Spleen (tissue), 11 donors: ENCODE measurements at regions not wholly inside any gene's neighbourhood (a gene's known extent, or its start where the extent isn't known, plus 50 kb on each side); places are given as distances from the start of the nearest gene placed in this dataset.

Experiments used
- DNase-seq: peaks from one replicate; pipeline ENCODE4 v3.0.0-alpha.2; 2020
- H3K27ac ChIP-seq, 8 donors: fragments of 200-600 bp; sonication (generic) in 7 of 8; 1 replicate in 4 of 8; 2 replicates in 4 of 8; pipeline versions ENCODE4 v1.5.0 to v1.8.0; 2016 to 2021; ENCODE audit warnings: inconsistent platforms in 4 of 8, mild to moderate bottlenecking in 4 of 8, moderate library complexity in 1 of 8
- H3K27me3 ChIP-seq, 7 donors: fragments of 200-600 bp; sonication (generic) in 6 of 7; replicated peaks in 1 of 7; 1 replicate in 4 of 7; 2 replicates in 3 of 7; pipeline versions ENCODE4 v1.5.0 to v1.8.0; 2016 to 2021; ENCODE audit warnings: inconsistent platforms in 3 of 7, mild to moderate bottlenecking in 1 of 7
- H3K36me3 ChIP-seq, 6 donors: fragments of 200-600 bp; sonication (generic) in 5 of 6; 1 replicate in 4 of 6; 2 replicates in 2 of 6; pipeline versions ENCODE4 v1.5.0 to v1.8.0; 2016 to 2021; ENCODE audit warnings: inconsistent platforms in 2 of 6
- H3K4me1 ChIP-seq, 6 donors: fragments of 200-600 bp; sonication (generic) in 5 of 6; 1 replicate in 3 of 6; 2 replicates in 3 of 6; pipeline versions ENCODE4 v1.5.0 to v1.8.0; 2016 to 2021; ENCODE audit warnings: inconsistent platforms in 3 of 6
- H3K4me3 ChIP-seq, 8 donors: fragments of 200-600 bp; sonication (generic) in 7 of 8; 1 replicate in 4 of 8; 2 replicates in 4 of 8; pipeline versions ENCODE4 v1.5.0 to v1.8.0; 2016 to 2021; ENCODE audit warnings: inconsistent platforms in 4 of 8, mild to moderate bottlenecking in 4 of 8, moderate library complexity in 2 of 8
- H3K9me3 ChIP-seq, 8 donors: fragments of 200-600 bp; sonication (generic) in 7 of 8; 1 replicate in 4 of 8; 2 replicates in 4 of 8; pipeline versions ENCODE4 v1.5.0 to v1.8.0; 2016 to 2021; ENCODE audit warnings: inconsistent platforms in 4 of 8
- CTCF ChIP-seq, 11 experiments: fragments of 200-600 bp in 7 of 11; fragments of 450-650 bp in 4 of 11; sonication (generic) in 4 of 11; IDR thresholded peaks in 8 of 11; conservative IDR thresholded peaks in 3 of 11; 1 replicate in 7 of 11; 2 replicates in 4 of 11; pipeline versions ENCODE4 v1.4.0 to v1.8.0; 2016 to 2021; ENCODE audit warnings: antibody characterized with exemption in 11 of 11, inconsistent platforms in 4 of 11, mild to moderate bottlenecking in 1 of 11
- POLR2A ChIP-seq, 3 donors: fragments of 450-650 bp; IDR thresholded peaks; one replicate each; pipeline ENCODE4 v1.5.1; 2017; ENCODE audit warnings: antibody characterized with exemption in 3 of 3, mild to moderate bottlenecking in 1 of 3
- POLR2AphosphoS5 ChIP-seq, 3 donors: sonication (generic); formaldehyde crosslinking; IDR thresholded peaks; one replicate each; pipeline ENCODE4 v1.5.1; 2017; ENCODE audit warnings: antibody characterized with exemption in 3 of 3
- WGBS, 5 donors: extraction: QIAGEN DNeasy Blood & Tissue Kit in 3 of 5; methylation state at CpG; one replicate each; pipeline versions ENCODE4 v1.1.5 to v1.1.7; 2013 to 2018; 5-methylcytosine and 5-hydroxymethylcytosine counted together
- intact Hi-C: fragments of 100-400 bp; cut with DNase I; formaldehyde crosslinking; loops from one replicate; pipeline ENCODE4 v1.15.0; 2023; ENCODE audit warnings: low total_unique reads
- donor health status: healthy with polysubstance abuse.
- donor health status: DM: no; HTN: no; CAD: no; lungs with moderate emphysema.
- donor health status: DM: no; HTN: no; CAD: no.
- donor health status: Bipolar disorder and iron deficiency.
- donor health status: healthy.
- donor health status: DM: no; HTN: no; CAD: no.
- donor health status: DM: yes; HTN: yes; CAD: no.

GRCh38 chr11:26014456-26015115 lies 317.3 kb upstream of the ANO3 start:
- H3K36me3 ChIP-seq, result no peaks in the 10 kb centered on the region
- H3K4me3 ChIP-seq, result no peak overlapping the region
- no peak for TF ChIP-seq POLR2A (IDR thresholded peaks at IDR 0.05)
- TF ChIP-seq POLR2AphosphoS5 (IDR thresholded peaks at IDR 0.05), result no peak
- no peak for TF ChIP-seq CTCF (IDR thresholded peaks at IDR 0.05 in 8 of 11, conservative IDR thresholded peaks at IDR 0.05 in 3 of 11)
- no peak for DNase-seq
- no peaks in the 10 kb centered on the region for H3K27me3 ChIP-seq
- H3K4me1 ChIP-seq, result no peaks in the 10 kb centered on the region
- intact Hi-C loops, result no loop called here
- no peak overlapping the region for H3K27ac ChIP-seq
- H3K9me3 ChIP-seq, result peaks cover 0 to 3% (median 0%) of the 10 kb centered on the region in 8 donors
- WGBS, 5 donors, result 82 to 94% (median 86%) methylated on average over 6 of the region's 6 CpGs

- 40 to 48% (median 47%) methylated on average over 1 of the region's 1 CpG for WGBS, 5 donors
- no peak for DNase-seq
- Histone ChIP-seq H3K9me3 (peaks cover 0 to 3% (median 0%) of the 10 kb centered on the region in 8 donors), H3K27ac (no peak overlapping the region), H3K36me3 (no peaks in the 10 kb centered on the region), H3K4me1 (no peaks in the 10 kb centered on the region), H3K4me3 (no peak overlapping the region), H3K27me3 (no peaks in the 10 kb centered on the region)
- intact Hi-C loops, result no loop called here
- TF ChIP-seq POLR2A (IDR thresholded peaks at IDR 0.05) (no peak), POLR2AphosphoS5 (IDR thresholded peaks at IDR 0.05) (no peak), CTCF (IDR thresholded peaks at IDR 0.05 in 8 of 11, conservative IDR thresholded peaks at IDR 0.05 in 3 of 11) (no peak)
Observed at GRCh38 chr11:26017322-26017860, 314.5 kb upstream of the ANO3 start.

- Histone ChIP-seq H3K4me1 (no peaks in the 10 kb centered on the region), H3K9me3 (peaks cover 0 to 3% (median 0%) of the 10 kb centered on the region in 8 donors), H3K27me3 (no peaks in the 10 kb centered on the region), H3K27ac (no peak overlapping the region), H3K4me3 (no peak overlapping the region), H3K36me3 (no peaks in the 10 kb centered on the region)
- intact Hi-C loops, result no loop called here
- no peak for TF ChIP-seq POLR2AphosphoS5 (IDR thresholded peaks at IDR 0.05)
- no peak for TF ChIP-seq POLR2A (IDR thresholded peaks at IDR 0.05)
- TF ChIP-seq CTCF (IDR thresholded peaks at IDR 0.05 in 8 of 11, conservative IDR thresholded peaks at IDR 0.05 in 3 of 11), result no peak
- 60 to 70% (median 64%) methylated on average over 2 of the region's 2 CpGs for WGBS, 5 donors
- no peak for DNase-seq
Observed at GRCh38 chr11:26017903-26018302, 314.0 kb upstream of the ANO3 start.

- intact Hi-C loops, result no loop called here
- Histone ChIP-seq H3K4me1 (no peaks in the 10 kb centered on the region), H3K4me3 (no peak overlapping the region), H3K9me3 (peaks cover 0 to 3% (median 0%) of the 10 kb centered on the region in 8 donors), H3K27me3 (no peaks in the 10 kb centered on the region), H3K36me3 (no peaks in the 10 kb centered on the region), H3K27ac (no peak overlapping the region)
- no peak for DNase-seq
- TF ChIP-seq POLR2AphosphoS5 (IDR thresholded peaks at IDR 0.05) (no peak), POLR2A (IDR thresholded peaks at IDR 0.05) (no peak), CTCF (IDR thresholded peaks at IDR 0.05 in 8 of 11, conservative IDR thresholded peaks at IDR 0.05 in 3 of 11) (no peak)
Observed at GRCh38 chr11:26018336-26018735, 313.6 kb upstream of the ANO3 start.
